MCF 10A (cell line): ENCODE measurements at regions not wholly inside any gene's neighbourhood (a gene's known extent, or its start where the extent isn't known, plus 50 kb on each side); places are given as distances from the start of the nearest gene placed in this dataset.

Experiments
- BruUV-seq: library from RNA; stranded (reverse); fragments of 400-500 nt; replicated peaks from 2 replicates; lab custom pipeline; 2021; lab: Mats Ljungman, UMichigan
- CTCF ChIA-PET: fragments of 300-600 bp; sonication (Branson Sonifier 250); formaldehyde crosslinking; extraction: SDS; loops from one replicate; lab custom pipeline; 2021; ENCODE audit warnings: antibody characterized with exemption, inconsistent platforms; lab: Yijun Ruan, JAX
- POLR2A ChIA-PET: fragments of 300-600, 350-650 bp; sonication (Branson Sonifier 250); formaldehyde crosslinking; extraction: SDS; loops from one replicate; lab custom pipeline; 2020; ENCODE audit warnings: antibody characterized with exemption, inconsistent platforms; lab: Yijun Ruan, JAX
- DNase-seq: peaks from one replicate; pipeline ENCODE4 v3.0.0-alpha.2; 2018; ENCODE audit not compliant: unreplicated experiment
- H3K27ac Mint-ChIP-seq: one replicate; pipeline ENCODE4 v1.8.0; 2022; ENCODE audit warnings: mild to moderate bottlenecking, low read depth, mixed read lengths; ENCODE audit not compliant: unreplicated experiment
- H3K27me3 Mint-ChIP-seq: one replicate; pipeline ENCODE4 v1.8.0; 2022; ENCODE audit warnings: mixed read lengths; ENCODE audit not compliant: insufficient read depth, unreplicated experiment
- H3K36me3 Mint-ChIP-seq: one replicate; pipeline ENCODE4 v1.8.0; 2022; ENCODE audit warnings: mild to moderate bottlenecking, moderate library complexity, mixed read lengths; ENCODE audit not compliant: insufficient read depth, unreplicated experiment
- H3K4me1 Mint-ChIP-seq: one replicate; pipeline ENCODE4 v1.8.0; 2022; ENCODE audit warnings: mixed read lengths; ENCODE audit not compliant: insufficient read depth, unreplicated experiment
- H3K4me3 Mint-ChIP-seq: one replicate; pipeline ENCODE4 v1.8.0; 2022; ENCODE audit warnings: mild to moderate bottlenecking, moderate library complexity, mixed read lengths; ENCODE audit not compliant: unreplicated experiment
- H3K9me3 Mint-ChIP-seq: one replicate; pipeline ENCODE4 v1.8.0; 2022; ENCODE audit warnings: mixed read lengths; ENCODE audit not compliant: unreplicated experiment
- CTCF ChIP-seq: fragments of 200-600 bp; IDR thresholded peaks from one replicate; pipeline ENCODE4 v1.8.0; 2022; ENCODE audit warnings: antibody characterized with exemption, mild to moderate bottlenecking; ENCODE audit not compliant: unreplicated experiment
- intact Hi-C: fragments of 100-400 bp; cut with micrococcal nuclease; formaldehyde crosslinking; loops from 2 replicates; pipeline ENCODE4 v1.14.1; 2022

- Mint-ChIP-seq H3K36me3 (peaks cover 8% of the 10 kb centered on the region), H3K27me3 (no peaks in the 10 kb centered on the region), H3K27ac (no peak overlapping the region), H3K4me1 (no peaks in the 10 kb centered on the region), H3K9me3 (peaks cover 8% of the 10 kb centered on the region), H3K4me3 (no peak overlapping the region)
- no peak for TF ChIP-seq CTCF
- BruUV-seq, result no TSS peak
- ChIA-PET CTCF (interaction anchor here (0.6 kb wide), 1 partner anchor 276 kb away, joined by 3 read pairs; no protein-coding TSS in a partner anchor), POLR2A (interaction anchor here (0.6 kb wide), 2 partner anchors 23 to 246 kb away, joined by 3 to 4 read pairs; no protein-coding TSS in a partner anchor)
- intact Hi-C loops, result no loop called here
- no peak for DNase-seq
Observed at GRCh38 chr15:93307513-93307912, 218.5 kb upstream of the RGMA start.

DNA sequence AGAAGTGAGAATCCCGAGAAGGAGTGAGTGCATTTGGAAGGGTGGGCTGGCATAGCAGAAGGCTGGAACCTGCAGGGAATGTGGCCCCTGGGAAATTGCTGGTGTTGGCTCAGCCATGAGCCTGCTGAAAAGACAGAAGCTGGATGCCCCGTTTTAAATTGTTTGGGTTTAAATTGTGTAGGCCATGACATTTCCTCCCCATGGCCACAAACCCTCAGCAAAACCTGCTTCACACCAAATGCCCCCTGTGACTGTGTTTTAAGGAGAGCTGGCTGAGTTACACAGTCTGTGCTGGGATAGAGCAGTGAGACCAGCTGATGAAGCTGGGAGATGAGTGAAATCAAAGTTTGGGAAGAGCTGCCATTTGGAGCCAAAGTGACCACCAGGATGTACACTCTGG lies 216.3 kb upstream of the RGMA start:
- H3K9me3 Mint-ChIP-seq, result peaks cover 8% of the 10 kb centered on the region
- H3K36me3 Mint-ChIP-seq, result peaks cover 10% of the 10 kb centered on the region
- no peaks in the 10 kb centered on the region for H3K27me3 Mint-ChIP-seq
- ChIA-PET CTCF (no interaction called here), POLR2A (no interaction called here)
- H3K27ac Mint-ChIP-seq, result no peak overlapping the region
- no TSS peak for BruUV-seq
- H3K4me1 Mint-ChIP-seq, result peaks cover 8% of the 10 kb centered on the region
- DNase-seq, result no peak
- intact Hi-C loops, result no loop called here
- TF ChIP-seq CTCF, result no peak
- no peak overlapping the region for H3K4me3 Mint-ChIP-seq

GRCh38 chr15:93302080-93302765 lies 213.2 kb upstream of the RGMA start:
- no peak overlapping the region for H3K27ac Mint-ChIP-seq
- no TSS peak for BruUV-seq
- peaks cover 23% of the 10 kb centered on the region for H3K4me1 Mint-ChIP-seq
- H3K27me3 Mint-ChIP-seq, result no peaks in the 10 kb centered on the region
- peak; percentile 29 for DNase-seq
- TF ChIP-seq CTCF, result no peak
- ChIA-PET CTCF (no interaction called here), POLR2A (no interaction called here)
- peaks cover 8% of the 10 kb centered on the region for H3K9me3 Mint-ChIP-seq
- intact Hi-C loops, result no loop called here
- H3K36me3 Mint-ChIP-seq, result peaks cover 4% of the 10 kb centered on the region
- no peak overlapping the region for H3K4me3 Mint-ChIP-seq

DNA sequence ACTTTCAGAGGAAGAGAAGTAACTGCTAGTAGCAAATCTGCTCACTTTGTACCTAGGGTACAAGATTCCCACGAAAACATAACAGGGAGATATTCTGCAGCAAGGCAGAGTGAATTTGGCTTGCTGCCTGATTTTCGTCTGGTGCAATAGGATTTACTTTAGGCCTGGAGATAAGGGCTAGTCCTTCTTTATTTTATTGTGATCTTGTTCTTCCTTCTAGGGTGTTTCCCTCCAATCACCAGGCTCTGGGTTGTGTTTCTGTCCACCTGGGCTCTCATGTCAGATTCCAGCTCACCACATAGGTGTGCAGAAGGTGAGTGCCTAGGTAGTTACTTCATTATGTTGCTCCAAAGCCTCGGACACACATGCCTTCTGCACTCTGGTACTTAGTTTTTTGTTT lies 211.8 kb upstream of the RGMA start:
- CTCF ChIA-PET, result interaction anchor here (0.6 kb wide), 1 partner anchor 992 kb away, joined by 3 read pairs; no protein-coding TSS in a partner anchor
- peak; percentile 38 for DNase-seq
- H3K27ac Mint-ChIP-seq, result peak overlapping the region; percentile 11
- no peaks in the 10 kb centered on the region for H3K27me3 Mint-ChIP-seq
- intact Hi-C loops, result no loop called here
- H3K9me3 Mint-ChIP-seq, result peaks cover 8% of the 10 kb centered on the region
- H3K36me3 Mint-ChIP-seq, result peaks cover 4% of the 10 kb centered on the region
- POLR2A ChIA-PET, result no interaction called here
- no TSS peak for BruUV-seq
- peaks cover 23% of the 10 kb centered on the region for H3K4me1 Mint-ChIP-seq
- H3K4me3 Mint-ChIP-seq, result no peak overlapping the region
- TF ChIP-seq CTCF, result no peak
